ELF-1 (cell line): ENCODE measurements at regions not wholly inside any gene's neighbourhood (a gene's known extent, or its start where the extent isn't known, plus 50 kb on each side); places are given as distances from the start of the nearest gene placed in this dataset.
A peak's percentile ranks its signal among the peaks of the same experiment; 100 is the strongest.

Experiments used
- DNase-seq: peaks from one replicate; pipeline ENCODE4 v3.0.0-alpha.2; 2016; ENCODE audit warnings: low read depth, low spot score

DNA sequence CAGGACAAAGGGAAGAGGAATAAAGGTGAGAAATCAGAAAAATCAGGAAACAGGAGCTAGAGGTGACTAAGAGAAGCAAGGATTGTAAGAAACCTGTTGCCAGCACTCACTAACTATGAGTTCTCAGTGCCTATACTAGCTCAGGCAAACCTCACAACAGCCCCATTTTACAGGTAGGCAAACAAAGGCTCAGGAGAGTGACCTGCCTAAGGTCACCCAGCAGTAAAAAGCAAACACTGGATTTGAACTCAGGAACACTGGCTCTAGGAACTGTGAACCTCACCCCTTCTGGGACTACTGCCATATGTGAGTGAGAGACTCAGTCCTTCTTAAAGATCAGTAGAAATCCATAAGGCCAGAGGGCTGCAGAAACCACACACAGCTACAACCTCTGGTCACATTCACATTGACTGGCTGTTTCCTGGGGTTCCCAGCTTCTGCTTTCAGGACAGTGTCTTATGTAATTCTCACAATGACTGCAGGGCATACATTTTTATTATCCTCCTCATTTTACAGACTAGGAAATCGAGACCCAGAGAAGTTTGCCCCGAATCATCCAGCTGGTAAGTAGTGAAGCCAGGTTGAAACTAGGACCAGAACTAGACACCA, 80.7 kb upstream of the MAFB start:
- no peak for DNase-seq

DNA sequence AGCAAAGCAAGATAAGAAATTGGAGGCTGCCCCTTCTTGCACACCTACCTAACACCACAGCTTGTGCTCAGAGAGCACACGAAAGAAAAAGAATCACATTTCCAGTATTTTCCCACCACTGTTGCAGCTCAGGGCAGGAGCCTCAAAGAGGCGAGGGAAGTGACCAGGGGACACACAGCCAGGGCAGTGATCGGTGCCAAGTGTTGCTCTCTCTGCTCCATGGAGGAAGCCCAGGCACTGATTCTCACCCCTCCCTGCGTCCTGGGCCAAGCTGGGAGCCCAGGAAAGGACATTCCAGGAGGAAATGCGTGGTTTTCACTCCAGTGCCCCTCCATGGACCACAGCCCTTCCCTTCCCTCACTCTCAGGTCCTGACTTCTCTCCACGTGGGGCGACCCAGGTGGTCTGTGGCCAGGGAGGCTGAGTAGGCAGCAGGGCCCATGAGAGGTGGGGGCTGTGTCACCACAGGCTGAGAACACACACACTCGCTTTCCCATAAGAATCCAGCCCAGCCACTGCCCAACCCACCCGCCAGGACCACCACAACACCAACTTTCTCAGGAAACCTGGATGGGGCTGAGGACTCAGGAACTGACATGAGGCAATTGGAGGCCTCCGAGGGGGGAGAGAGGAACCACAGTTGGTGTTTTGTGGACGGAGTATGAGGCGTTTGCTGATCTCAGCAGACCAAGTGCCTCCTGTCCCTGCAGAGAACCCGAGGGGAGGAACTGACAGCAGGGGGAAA, 81.7 kb upstream of the MAFB start:
- no peak for DNase-seq

DNA sequence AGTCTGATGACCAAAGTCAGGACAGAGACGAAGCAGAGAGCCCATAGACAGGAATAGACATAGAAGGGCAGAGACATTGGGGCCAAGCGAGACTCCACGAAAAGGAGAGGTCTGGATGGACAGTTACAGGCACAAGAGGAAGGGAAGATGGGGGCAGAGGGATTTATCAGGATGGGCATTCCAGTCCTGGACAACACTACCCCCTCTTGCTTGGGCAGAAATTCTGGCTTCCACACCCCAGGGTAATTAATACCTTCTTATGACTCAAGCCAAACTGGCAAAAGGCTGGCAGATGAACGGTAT, 82.2 kb upstream of the MAFB start:
- DNase-seq, result no peak

DNA sequence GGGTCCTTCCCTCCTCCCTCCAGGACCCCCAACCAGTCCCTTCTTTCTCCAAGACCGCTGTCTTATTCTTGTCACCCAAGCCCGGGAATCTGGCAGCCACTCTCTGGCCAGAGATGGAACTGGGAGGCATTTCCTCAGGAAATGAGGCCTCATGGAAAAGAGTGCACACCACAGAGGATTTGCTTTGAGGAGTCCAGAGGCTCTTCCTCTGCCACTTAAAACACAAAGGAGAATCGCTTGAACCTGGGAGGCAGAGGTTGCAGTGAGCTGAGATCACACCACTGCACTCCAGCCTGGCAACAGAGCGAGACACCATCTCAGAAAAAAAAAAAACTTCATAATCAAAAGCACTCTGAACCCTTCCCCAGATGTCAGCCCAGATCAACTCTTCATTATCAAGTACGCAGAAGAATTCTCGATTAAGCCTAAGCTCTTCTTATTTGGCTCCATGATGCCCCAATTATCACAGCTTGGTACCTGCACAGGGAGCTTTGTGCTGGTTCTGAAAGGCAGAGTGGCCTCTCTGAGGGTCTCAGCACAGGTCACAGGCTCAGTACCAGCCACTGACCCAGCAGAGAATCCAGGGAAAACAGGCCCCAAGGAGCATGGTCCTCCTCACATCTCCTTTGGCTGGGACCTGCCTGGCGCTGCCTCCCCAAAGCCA, 82.9 kb upstream of the MAFB start:
- no peak for DNase-seq

DNA sequence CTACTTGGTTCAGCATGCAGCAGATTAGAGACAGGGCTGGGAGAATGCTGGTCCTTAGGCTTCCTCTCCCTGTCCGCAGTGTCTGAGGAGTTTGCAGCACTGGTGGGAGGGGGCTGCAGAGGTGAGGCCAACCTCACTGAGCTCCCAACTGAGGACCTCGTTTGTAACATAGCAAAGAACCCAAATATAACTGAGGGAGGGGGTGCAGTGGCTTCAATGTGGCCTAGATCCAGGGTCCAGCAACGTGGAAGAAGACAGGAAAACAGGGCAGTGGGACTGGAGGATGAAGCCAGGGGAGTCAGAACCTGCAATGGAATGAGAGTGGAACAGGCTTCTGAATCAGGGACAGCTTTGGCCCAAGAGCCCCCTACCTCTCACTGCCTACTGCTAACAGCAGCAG, 84.3 kb upstream of the MAFB start:
- no peak for DNase-seq

DNA sequence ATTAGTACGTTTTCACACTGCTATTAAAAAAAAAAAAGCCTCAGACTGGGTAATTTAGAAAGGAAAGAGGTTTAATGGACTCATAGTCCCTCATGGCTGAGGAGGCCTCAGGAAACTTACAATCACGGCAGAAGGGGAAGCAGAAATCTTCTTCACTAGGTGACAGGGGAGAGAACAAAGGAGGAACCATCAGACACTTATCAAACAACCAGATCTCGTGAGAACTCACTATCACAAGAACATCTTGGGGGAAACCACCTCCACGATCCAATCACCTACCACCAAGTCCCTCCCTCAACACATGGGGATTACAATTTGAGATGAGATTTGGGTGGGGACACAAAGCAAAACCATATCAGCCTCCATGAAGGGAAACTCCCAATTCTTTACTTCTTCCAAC, 85.2 kb upstream of the MAFB start:
- no peak for DNase-seq

DNA sequence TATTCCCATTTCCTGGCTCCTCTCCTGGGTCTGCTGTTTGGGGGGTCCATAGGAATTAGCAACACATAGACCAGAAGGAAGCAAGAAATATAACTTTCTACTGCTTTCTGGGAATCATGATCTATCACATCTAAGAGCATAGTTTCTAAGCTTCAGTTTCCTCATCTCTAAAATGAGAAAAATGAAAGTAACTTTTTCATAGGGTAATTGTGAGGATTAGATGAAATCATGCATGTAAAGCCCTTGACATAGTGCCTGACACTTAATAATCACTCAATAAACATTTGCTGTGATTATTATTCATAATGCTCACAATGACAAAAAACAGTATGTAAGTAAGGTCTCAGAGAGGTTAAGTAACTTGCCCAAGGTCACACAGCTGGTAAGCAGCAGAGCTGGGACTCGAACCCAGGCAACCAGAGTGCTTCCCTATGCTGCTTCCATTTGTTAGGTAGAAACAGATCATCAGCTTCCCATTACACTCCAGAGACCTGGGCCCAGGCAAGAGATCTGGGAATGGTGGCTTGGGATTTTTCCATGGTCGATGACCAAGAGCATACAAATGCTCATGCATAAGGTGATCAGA, 86.6 kb upstream of the MAFB start:
- DNase-seq, result no peak

DNA sequence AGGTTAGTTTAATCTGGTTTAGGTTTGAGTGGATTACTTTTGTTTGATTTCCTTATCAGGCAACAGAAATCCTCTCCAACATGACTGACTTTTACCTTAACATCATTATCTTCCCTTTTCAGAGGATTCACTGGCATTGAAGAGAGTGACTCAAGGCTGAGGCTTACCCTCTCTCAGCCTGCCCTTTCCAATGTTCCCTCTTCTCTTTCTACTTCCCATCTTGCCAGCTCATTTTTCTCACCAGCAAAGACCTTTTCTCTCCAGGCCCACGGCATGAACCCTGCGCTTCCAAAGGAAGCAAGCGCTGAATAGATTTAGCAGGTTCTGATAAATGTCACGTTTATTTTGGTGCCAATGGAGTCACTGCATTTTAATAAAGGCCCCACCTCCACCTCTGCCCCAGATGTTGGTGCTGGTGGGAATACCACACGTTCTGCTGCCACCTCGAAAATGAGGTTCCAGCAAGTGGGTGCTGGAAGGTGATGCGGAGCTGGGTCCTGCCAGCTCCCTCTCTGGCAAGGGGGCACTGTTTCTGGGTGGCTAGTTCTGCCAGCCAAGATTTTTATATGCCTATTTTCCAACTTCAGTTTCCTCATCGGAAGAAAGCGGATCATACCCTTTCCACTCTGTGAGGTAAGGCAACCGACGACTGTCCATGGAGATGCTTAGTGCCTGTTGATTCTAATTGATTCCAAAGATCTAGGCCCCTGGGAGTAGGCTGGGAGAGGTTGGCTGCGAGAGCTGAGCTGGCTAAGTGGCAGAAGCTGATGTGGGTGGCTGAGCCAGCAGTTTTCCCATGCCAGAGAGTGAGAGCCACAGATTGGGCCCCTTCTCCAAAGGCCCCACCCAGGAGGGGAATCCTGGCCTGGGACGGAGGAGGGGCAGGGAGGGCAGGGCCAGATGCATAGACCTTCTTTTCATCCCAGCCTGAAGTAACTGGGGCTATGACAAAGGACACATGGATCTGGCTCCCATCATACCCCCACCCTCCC, 87.7 kb upstream of the MAFB start:
- DNase-seq, result peak; percentile 73

DNA sequence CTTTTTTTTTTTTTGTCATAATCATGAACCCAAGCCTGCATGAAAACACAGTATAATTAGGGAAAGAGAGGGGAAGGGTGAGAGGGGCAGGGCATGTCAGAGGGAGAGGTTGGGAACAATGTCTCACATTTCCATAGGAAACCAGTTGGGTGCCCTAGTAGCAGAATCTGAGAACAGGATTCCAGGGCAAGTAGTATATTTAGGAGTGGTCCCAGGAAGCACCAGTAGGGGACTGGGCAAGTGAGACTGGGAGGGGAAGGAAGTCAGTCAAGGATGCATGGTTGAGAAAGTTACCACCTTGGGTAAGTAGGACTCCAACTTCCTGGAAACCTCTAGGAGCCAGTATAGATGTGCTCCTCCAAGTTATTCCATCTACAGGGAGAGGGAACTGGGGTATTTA, 88.6 kb upstream of the MAFB start:
- DNase-seq, result peak; percentile 35

DNA sequence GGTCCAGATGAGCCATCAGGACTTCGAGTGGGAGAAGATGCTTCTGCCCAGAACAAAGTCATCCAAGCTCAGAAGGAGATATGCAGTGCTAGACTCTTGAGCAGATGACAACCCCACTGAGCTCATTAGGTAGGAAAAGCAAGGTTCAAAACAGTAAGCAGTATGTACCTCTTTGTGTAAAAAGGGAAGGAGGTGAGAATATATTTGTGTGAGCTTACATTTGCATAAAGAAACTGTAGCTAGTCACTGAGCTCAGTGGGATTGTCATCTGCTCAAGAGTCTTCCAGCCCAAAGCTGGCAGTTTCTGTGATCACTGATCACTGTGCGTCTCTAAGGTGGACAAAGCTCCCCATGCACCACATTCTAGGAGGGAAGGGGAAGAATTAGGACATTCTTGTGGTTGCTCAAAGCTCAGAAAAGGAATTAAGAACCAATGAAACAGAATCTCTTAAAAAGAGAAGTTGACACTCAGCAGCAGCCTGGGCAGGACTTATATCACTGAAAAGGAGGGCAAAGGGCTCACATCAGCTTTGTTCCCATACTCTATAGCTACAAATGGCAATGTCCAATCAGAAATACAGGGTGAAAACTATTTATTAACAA, 90.0 kb upstream of the MAFB start:
- no peak for DNase-seq

DNA sequence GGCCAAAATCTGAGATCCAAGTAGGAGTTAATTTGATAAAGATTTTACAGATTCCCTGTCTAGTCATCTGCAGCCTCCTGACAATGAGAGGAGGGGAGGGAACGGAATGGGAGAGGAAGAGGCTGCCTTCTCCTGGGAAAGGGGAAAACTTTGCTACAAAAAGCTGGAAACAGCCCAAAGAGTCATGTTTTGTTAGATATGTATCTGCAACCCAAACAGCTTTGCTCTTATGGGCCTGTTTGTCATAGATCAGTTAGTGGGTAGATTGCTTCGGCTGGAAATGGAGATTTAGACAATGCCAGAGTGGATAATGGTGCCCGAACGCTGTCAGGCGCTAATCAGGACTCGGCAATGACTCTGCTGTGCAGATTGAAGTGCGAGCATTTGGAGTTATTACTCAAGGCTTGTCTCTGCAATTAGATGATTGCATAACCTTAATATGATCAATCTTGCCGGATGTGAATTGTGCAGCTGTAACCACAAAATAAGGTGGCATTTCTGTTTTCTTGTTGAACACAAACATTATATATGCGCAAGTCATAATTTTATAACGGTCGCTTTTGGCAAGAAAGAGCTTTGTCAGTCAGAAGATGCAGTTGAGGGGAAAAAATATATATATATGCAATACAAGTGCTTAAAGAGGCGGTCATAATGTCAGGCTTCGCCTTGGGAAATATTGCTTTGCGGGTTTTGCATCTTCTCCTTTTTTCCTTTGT, 92.4 kb upstream of the MAFB start:
- DNase-seq, result no peak

DNA sequence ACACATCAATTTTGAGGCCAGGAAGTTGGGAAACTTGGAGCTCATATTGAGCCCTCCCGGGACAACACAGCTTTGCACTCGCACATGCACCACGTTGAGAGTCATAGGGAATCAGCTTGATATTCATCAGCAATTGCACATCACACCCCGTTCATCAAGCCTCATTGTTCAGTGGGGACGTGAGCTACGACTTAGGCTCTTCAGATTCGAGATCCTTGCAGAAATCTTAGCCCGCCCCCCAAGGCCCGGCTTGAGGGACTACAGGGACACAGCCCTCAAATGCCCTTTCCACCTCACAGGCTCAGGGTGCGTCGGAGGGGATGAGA, 93.0 kb upstream of the MAFB start:
- no peak for DNase-seq

DNA sequence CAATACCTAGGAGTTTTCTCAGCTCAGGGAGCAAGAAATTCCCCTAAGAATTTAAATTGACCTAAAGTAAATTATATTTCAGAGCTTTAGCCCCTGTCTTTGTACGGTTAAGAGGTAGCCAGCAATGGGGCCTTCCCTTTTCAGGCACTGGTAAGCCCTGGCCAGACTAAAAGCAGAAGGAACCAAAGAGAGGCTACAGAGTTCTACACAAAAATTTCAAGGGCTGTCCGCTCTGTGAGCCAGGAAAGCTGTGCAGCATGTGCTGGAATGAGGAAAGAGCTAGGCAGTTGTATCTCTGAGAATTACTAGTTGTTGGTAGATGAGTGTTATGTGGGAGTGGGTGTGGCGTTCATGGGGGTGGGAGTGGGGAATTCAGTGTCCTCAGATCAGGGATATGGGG, 96.3 kb upstream of the MAFB start:
- DNase-seq, result no peak

DNA sequence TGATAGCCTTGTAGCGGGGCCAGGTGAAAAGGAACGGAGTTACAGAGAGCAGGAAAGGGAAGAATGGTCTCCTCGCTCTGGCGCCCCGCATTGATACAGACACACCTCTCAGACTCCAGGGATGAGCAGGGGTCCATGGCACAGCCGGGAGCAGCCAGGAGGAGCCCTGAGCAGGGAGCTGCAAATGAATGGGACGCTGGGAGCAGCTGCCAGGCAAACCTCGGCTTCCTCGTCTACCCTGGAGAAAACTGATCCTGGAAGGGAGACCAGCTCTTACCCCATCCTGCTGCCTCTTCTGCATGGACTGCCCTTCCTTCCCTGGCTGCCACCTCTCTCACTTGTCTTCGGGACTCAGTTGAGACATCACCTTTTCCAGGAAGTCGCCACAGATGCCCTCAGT, 97.3 kb upstream of the MAFB start:
- no peak for DNase-seq

DNA sequence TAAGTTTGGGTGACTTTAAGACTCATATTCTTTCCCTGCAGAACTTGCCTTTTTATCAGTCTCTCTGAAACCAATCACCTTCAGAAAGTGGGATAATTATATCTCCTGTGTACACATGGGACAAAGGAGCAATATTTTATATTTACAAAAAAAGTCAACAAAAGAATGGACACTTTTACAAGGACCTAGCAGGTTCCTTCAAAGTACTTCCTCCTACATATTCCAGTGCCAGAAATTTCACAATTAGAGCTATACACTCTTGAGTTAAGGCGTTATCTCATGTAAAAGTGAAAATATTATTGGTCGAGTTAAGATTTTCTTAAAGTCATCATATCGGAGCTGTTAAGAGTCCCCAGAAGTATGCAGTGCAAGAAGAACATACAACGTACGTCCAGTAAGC, 98.9 kb upstream of the MAFB start:
- DNase-seq, result no peak

DNA sequence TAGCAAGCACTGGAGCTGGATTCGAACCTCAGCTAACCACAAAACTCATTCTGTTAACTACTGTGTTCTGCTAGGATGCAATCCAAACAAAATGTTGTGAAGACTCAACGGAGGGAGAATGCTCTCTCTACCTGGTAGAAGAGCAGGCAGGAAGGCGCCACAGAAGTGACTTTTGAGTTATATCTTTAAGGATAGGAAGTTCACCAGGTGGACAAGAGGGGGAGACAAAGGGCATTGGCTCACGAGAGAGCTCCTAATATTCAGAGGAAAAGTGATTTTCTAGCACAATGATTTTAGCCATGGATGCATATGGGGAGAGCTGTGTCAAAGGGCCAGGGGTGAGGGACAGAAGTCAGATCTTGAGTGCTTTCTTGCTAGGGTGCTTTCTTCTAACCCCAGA, 108.4 kb upstream of the MAFB start:
- peak; percentile 19 for DNase-seq

DNA sequence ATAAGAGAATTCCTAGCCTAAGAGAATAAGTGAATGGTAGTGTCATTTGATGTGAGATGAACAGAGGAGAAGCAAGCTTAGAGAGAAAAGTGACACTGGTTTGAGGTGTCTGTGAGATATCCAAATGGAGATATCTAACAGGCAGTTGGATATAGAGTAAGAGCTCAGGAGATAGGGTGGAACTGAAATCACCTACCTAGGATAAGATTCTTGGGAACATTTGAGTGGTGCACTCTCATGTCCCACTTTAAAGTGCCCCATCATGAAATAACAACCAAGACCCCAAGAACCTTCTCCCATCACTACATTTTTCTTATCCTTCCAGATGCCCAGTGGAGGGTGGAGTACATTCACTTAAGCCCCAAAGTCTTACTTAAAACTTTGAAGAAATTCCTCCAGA, 109.0 kb upstream of the MAFB start:
- no peak for DNase-seq

DNA sequence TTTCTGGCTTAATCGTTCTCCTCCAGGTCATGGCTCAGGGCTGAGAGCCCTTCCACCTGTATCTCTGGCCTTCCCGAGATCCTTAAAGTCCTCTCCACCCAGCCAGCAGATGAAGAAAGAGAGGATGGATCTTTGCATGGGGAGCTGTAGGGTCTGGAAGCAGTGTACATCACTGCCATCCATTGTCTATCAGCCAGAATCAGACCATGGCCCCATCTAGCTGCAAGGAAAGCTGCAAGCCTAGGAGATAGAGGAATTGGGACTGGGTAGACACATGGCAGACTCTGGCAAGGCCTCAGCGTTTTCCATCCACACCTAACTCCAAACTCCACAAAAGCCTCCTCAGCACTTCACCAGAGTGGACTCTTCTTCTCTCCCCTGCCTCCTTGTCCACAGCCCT, 113.8 kb upstream of the MAFB start:
- no peak for DNase-seq

DNA sequence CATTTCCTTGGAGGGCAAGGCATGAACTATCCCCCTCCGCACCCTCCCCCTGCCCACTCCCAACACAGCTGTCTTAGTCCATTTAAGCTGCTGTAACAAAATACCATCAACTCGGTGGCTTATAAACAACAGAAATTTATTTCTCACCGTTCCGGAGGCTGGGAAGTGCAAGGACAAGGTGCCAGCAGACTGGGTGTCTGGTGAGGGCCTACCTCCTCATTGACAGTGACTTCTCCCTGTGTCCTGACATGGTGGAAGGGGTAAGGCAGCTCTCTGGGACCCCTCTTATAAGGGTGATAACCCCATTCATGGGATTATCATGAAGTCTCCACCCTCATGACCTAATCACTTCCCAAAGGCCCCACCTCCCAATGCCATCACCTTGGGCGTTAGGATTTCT, 114.3 kb upstream of the MAFB start:
- DNase-seq, result no peak

DNA sequence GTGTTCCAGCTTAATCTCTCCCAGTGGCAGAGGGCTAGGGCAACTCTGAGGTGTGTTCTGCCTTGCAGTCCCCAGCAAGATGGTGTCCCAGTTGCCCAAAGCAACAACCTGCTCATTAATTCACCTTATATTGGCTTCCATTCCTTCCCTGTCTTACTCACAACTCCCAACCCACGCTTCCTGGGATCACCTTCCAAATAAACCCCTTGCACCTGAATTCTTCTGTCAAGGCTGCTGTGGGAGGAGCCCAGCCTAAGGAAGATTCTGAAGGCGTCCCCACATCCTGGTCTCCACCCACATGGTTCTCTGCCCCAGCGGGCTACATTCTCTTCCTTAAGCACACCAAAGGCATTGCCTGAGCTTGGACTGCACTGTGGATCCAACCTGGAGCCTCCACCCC, 116.6 kb upstream of the MAFB start:
- DNase-seq, result no peak
